NCI-H2107 (cell line): ENCODE measurements at regions not wholly inside any gene's neighbourhood (a gene's known extent, or its start where the extent isn't known, plus 50 kb on each side); places are given as distances from the start of the nearest gene placed in this dataset.
"Not testable (repeated sequence)": the region's sequence is repeated elsewhere in the genome, so short reads cannot be mapped to it uniquely, and the experiment has no call there.

ENCODE experiments used
- DNase-seq: peaks from one replicate; lab custom pipeline; 2025; lab: John Stamatoyannopoulos, UW

- DNase-seq: no peak
Measured at GRCh38 chr10:9219860-9220259, 1165.4 kb downstream of the GATA3 start.

DNA sequence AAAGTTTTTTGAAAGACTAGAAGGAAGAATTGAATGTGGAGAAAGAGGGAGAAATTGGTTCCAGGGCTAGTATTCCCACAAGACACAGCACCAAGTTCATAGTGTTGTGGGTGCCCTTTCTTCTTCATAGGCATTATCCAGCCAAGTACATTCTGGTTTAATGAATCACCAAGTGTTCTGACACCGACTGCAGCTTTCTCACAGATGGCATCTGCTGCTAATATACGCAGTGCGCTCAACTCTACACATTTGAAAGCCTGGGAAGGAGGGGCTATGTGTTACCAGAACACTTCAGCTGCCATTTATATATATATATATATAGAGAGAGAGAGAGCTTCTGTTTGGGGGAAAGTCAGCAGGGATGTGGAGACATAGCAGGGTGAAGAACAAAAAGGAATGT, 1168.4 kb downstream of the GATA3 start:
- DNase-seq: no peak

GRCh38 chr10:9227679-9228365, 1173.3 kb downstream of the GATA3 start:
- no peak for DNase-seq

DNA sequence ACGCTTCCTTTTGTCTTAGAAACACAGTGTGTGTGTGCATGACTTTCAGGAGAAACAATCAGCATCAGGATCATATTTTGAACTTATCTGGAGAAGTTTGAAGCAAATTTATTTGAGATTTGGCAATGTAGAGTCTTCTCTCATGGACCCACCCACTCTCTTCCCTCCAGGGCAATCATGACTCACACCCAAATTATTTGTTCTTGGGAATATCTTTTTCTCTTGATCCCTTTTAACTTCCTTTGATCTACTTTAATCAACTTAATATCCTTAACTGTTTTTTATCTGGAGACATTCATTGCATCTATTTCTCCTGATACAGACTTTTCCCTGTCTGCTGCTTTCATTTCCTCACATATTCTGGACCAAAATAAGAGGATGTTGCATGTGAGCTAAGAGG, 1174.3 kb downstream of the GATA3 start:
- no peak for DNase-seq

DNA sequence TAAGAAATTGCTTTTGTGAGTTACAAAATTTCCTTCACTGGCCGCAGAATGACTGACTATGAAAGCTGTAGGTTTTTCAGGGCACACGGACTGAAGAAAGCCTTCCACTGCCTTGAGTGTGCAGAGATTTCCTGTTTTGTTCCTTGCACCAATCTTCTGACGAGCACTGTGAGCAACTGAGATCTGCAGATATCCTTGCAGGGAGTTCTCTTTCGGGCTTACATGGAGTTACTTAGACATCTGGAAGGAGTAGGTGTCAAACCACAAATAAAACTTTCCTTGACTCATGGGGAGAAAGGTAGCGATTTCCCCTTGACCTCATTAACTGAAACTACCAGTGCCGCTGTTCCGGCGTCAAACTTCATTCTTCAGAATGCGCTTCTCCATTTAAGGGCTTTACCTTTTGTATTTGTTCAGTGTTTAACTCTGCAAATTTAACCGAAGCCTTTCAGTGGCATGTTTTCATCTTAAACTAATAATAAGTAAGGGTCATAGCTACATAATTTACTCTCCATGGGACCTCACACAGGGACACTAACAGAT, 1175.3 kb downstream of the GATA3 start:
- DNase-seq: no peak

- DNase-seq: no peak
Measured at GRCh38 chr10:9230625-9231024, 1176.1 kb downstream of the GATA3 start.

- no peak for DNase-seq
Measured at GRCh38 chr10:9234191-9234590, 1179.7 kb downstream of the GATA3 start.

DNA sequence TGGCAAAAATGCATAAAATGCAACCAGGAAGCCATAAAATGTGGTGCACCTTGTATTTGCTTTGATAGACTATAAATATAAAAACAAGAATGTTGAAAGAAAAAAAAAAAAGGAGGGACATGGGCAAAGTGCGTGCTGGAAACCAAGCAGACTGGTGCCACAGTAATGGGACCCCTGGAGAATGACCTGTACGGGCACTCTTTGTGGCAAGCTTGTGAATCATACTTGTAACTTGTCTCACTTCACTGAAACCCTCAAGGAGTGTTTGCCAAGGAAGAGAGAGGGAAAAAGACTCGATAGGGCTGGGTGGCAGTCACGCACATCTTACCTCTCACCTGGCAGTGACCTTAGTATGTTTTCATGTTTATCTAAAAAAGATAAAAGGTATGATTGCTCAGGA, 1183.6 kb downstream of the GATA3 start:
- no peak for DNase-seq

- no peak for DNase-seq
Measured at GRCh38 chr10:9239298-9239697, 1184.8 kb downstream of the GATA3 start.

GRCh38 chr10:9243941-9244411, 1189.5 kb downstream of the GATA3 start:
- DNase-seq: no peak

GRCh38 chr10:9244864-9245263, 1190.4 kb downstream of the GATA3 start:
- no peak for DNase-seq

DNA sequence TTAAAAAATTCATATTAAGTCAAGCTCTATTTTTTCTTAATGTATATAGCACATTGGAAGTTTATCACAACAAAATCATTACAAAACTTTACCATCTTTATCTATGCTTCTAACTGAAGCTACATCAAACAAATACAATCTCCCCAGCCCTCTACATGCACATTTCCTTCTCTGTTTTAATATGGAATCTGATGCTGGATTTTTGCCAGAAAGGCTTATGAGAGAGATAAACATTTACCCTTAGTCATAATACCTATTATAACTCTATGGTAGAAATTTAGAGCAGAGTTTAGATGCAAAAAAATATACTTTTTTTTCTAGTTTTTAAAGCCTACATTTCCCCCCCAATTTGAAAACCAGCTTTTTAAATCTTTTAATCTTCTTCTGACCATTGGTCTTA, 1198.6 kb downstream of the GATA3 start:
- DNase-seq: no peak

DNA sequence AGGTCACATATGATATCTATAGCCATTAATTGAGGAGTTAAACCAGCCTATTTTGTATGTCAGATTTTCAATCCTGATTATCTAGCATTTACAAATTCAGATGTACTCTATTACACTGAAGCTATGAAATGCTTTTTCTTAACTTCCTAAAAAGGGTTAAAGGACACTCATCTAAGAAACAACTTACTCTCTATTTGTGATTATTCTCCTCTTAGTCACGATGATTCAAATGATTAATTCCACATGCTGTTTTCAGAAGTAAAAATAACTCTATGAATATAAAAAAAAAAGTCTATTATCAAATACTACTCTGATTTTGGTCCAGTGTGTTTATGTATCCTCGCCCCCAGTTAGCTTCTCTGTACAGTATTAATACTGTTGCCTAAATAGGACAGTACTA, 1199.9 kb downstream of the GATA3 start:
- no peak for DNase-seq

DNA sequence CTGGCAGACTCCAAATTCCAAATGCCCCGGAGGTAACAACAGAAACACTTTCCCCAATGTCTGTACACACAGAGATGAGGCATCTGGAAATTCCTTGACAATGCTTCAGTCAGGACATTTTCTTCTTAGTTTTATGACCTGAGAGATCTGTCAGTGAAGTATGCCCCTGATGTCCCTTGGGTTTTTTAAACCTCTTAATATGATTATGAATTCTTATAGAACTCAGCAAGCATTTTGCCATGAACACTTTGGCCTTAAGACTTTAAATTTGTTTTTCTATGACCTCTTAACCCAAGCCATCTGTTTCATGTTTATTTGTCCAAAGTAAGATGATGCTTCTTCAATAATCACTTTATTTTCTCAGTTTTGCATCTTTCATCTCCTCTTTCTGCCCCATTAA, 1206.2 kb downstream of the GATA3 start:
- no peak for DNase-seq

GRCh38 chr10:9262770-9263169, 1208.3 kb downstream of the GATA3 start:
- no peak for DNase-seq

- DNase-seq: no peak
Measured at GRCh38 chr10:9268176-9268575, 1213.7 kb downstream of the GATA3 start.

GRCh38 chr10:9273126-9273833, 1218.8 kb downstream of the GATA3 start:
- DNase-seq: not testable (repeated sequence)

GRCh38 chr10:9274206-9274755, 1219.8 kb downstream of the GATA3 start:
- no peak for DNase-seq

DNA sequence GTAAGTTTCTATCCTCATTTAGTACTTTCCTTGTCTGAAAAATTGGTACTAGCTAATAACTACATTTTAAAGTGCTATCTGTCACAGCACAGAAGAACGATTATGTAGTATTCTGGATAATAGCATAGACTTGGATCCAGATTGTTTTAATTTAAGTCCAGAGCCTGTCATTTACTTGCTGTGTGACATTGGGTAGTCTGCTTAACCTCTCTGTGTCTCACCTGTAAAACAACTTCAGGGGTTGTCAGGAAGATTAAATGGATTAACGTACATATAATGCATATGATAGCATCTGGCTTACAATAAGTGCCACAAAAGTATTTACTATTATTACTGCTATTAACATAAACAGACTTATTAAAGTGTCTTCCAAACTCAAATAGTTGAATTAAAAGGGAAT, 1221.4 kb downstream of the GATA3 start:
- no peak for DNase-seq

DNA sequence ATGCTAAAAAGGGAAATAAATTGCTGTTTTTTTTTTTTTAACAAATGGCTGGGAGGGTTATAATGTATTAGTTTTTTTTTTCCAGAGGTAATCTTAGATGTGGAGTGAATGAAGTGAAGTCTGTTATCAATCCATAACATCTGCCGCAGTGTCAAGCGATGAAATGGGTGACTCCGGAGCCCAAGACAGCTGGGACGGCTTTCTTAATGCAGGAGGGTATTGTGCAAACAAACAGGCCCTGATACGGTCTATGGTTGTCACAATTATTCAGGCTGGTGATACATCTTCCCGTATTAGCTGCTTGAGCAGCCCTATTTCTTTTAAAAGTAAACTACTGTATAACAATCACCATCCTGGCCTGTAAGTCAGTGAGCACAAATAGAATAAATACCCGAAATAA, 1231.2 kb downstream of the GATA3 start:
- DNase-seq: no peak

DNA sequence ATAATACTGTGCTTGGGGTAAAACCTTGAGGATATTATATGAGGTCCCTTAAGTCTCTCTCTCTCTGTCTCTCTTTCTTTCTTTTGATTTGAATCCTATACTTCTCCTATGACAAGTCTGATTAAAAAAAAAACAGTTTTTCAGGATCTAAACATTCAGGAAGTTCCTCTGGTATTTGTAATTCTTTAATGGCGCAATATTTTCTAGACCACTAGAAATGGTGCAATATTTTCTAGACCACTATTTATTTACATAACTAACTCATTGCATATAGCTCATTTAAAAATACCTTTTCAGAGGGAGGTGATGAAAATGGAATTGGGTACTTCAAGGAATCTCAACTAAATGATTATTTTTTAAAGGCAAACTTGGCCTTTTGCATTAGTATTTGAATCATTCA, 1235.3 kb downstream of the GATA3 start:
- DNase-seq: no peak

- no peak for DNase-seq
Measured at GRCh38 chr10:9291081-9291480, 1236.6 kb downstream of the GATA3 start.

- no peak for DNase-seq
Measured at GRCh38 chr10:9294132-9294663, 1239.7 kb downstream of the GATA3 start.
